ENCODE measurements at regions not wholly inside any gene's neighbourhood (a gene's known extent, or its start where the extent isn't known, plus 50 kb on each side); places are given as distances from the start of the nearest gene placed in this dataset.
A peak's percentile ranks its signal among the peaks of the same experiment; 100 is the strongest.

DNA sequence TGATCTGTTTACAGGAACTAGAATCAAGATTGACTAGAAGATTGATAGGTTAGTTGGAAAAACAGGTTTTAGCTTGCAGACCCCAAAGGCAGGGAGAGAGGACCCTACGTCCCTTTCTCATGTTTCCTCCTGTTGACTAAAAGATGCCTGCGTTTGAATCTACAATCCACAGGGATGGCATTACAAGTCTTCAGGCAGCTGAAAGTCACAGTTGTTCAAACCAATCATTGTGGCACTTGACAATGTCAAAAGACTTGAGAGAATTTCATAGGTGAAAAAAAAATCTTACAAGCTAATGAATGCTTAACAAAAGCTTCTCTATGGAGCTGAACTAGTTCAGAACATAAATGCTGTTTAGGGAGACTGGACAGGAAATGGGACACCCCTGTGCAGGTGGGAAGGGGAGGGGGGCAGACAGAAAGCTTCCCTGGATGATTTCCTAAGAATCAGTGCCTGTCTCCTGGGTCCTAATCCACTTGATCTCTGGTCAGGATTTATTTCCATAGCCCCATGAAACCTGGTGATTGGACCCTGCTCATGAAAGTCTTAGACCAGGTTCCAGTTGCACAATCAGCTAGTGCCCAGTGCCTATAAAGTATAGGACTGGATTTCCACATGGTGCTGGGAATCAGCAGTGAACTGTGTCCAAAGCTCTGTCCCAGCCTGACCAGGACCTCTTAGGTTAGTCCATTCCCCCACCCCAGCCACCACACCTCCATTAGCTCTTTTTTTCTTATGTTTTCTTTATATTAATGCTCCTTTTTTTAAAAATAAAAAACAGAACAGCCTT lies 91.6 kb upstream of the BCAR3 start:
- H3K36me3 ChIP-seq (ENCODE audit: insufficient read depth, low read length) = no peaks in the 10 kb centered on the region
- no peak overlapping the region for H3K4me3 ChIP-seq (ENCODE audit: low read depth, low read length)
- H3K4me1 ChIP-seq (ENCODE audit: control insufficient read depth, insufficient read depth, low read length, unreplicated experiment) = no peaks in the 10 kb centered on the region
- H2AFZ ChIP-seq (ENCODE audit: low read length, unreplicated experiment) = no peak overlapping the region
- no peaks in the 10 kb centered on the region for H3K27me3 ChIP-seq (ENCODE audit: insufficient read depth, low read length)
- H3K27ac ChIP-seq (ENCODE audit: low read depth, low read length) = no peak overlapping the region
- H3K79me2 ChIP-seq (ENCODE audit: control insufficient read depth, insufficient read depth, low read length, unreplicated experiment) = no peaks in the 10 kb centered on the region

DNA sequence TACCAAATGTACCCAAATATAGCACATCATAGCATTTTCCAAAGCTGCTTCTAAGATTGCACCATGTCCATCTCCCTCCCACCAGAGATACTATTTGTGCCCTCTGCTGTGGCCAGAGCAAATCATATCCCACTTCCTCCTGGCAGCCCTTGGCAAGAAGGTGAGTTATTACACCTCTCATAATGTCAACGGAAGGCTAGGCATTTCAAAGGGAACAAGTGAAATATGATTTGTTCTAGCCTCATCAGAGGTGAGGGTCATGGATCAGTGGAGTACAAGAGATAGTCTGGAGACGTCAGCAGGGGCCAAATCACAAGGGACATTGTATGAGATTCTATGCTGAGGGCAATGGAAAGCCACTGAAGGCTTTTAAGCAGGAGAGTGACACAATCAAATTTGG lies 90.2 kb upstream of the BCAR3 start:
- Histone ChIP-seq H3K36me3 (ENCODE audit: insufficient read depth, low read length) (no peaks in the 10 kb centered on the region), H3K27ac (ENCODE audit: low read depth, low read length) (no peak overlapping the region), H3K4me1 (ENCODE audit: control insufficient read depth, insufficient read depth, low read length, unreplicated experiment) (no peaks in the 10 kb centered on the region), H3K4me3 (ENCODE audit: low read depth, low read length) (no peak overlapping the region), H3K27me3 (ENCODE audit: insufficient read depth, low read length) (no peaks in the 10 kb centered on the region), H3K79me2 (ENCODE audit: control insufficient read depth, insufficient read depth, low read length, unreplicated experiment) (no peaks in the 10 kb centered on the region), H2AFZ (ENCODE audit: low read length, unreplicated experiment) (no peak overlapping the region)

DNA sequence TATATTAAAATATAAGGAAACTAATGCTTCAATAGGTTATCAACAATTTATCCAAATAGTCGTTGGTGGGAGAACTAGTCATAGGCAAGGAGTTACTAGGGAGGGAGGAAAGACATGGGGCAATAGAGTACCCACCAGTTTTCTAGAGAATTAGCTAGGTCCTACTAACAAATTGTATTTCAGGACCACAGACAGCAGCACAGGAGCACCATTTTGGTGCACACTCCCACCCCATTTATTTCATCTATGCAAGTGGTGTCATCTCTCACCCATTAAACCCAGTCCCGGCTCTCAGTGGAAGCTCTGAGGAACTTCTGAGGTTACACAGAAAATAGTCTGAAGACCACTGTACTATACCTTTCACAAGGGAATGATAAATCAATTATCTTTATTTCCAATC lies 89.0 kb upstream of the BCAR3 start:
- Histone ChIP-seq H3K79me2 (ENCODE audit: control insufficient read depth, insufficient read depth, low read length, unreplicated experiment) (no peaks in the 10 kb centered on the region), H3K4me3 (ENCODE audit: low read depth, low read length) (no peak overlapping the region), H3K4me1 (ENCODE audit: control insufficient read depth, insufficient read depth, low read length, unreplicated experiment) (no peaks in the 10 kb centered on the region), H3K36me3 (ENCODE audit: insufficient read depth, low read length) (no peaks in the 10 kb centered on the region), H2AFZ (ENCODE audit: low read length, unreplicated experiment) (no peak overlapping the region), H3K27me3 (ENCODE audit: insufficient read depth, low read length) (no peaks in the 10 kb centered on the region), H3K27ac (ENCODE audit: low read depth, low read length) (no peak overlapping the region)

DNA sequence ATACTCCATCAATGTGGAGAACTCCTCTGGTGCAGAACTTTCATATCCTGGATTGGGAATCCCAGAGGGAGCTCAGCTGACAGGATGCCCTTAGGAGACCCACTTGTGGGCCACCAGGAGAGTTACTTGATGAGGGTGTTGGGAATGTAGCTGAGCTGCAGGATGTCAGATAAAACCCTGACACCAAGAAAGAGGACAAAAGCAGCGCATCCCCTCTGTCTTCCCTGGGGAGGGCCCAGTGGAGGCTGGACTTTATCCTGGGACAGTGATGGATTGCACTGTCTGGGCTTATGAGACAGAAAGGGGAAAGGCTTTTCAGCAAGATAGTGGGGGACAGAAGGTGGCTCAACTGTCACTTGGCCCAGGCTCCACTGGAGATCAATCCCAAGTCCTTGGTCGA lies 88.1 kb upstream of the BCAR3 start:
- no peak overlapping the region for H2AFZ ChIP-seq (ENCODE audit: low read length, unreplicated experiment)
- H3K27me3 ChIP-seq (ENCODE audit: insufficient read depth, low read length) = no peaks in the 10 kb centered on the region
- no peaks in the 10 kb centered on the region for H3K4me1 ChIP-seq (ENCODE audit: control insufficient read depth, insufficient read depth, low read length, unreplicated experiment)
- no peaks in the 10 kb centered on the region for H3K36me3 ChIP-seq (ENCODE audit: insufficient read depth, low read length)
- H3K4me3 ChIP-seq (ENCODE audit: low read depth, low read length) = no peak overlapping the region
- H3K79me2 ChIP-seq (ENCODE audit: control insufficient read depth, insufficient read depth, low read length, unreplicated experiment) = no peaks in the 10 kb centered on the region
- no peak overlapping the region for H3K27ac ChIP-seq (ENCODE audit: low read depth, low read length)

DNA sequence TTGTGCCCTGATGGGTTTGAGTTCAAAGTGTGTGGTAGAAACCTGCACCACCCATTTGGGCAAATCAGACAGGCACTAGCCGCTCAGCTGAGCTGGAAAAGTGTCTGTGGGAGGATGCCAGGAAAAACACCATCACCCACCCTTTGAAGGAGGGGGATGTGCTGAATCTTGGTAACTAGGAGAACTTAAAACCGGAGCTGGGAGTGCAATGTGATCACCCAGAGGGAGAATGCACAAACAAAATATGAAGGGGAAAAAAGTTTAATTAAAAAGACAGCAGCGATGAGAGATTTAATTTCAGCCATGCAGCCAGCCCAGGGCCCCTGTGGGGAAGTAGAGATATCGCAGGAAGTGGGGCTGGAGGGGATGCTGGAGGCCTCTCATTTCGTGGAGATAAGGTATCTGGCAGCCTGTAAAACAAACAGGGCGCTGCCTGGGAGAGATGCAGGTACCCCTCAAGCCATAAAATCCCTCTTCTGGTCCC lies 86.8 kb upstream of the BCAR3 start:
- Histone ChIP-seq H3K27ac (ENCODE audit: low read depth, low read length) (no peak overlapping the region), H3K79me2 (ENCODE audit: control insufficient read depth, insufficient read depth, low read length, unreplicated experiment) (no peaks in the 10 kb centered on the region), H3K4me1 (ENCODE audit: control insufficient read depth, insufficient read depth, low read length, unreplicated experiment) (no peaks in the 10 kb centered on the region), H3K36me3 (ENCODE audit: insufficient read depth, low read length) (no peaks in the 10 kb centered on the region), H3K4me3 (ENCODE audit: low read depth, low read length) (no peak overlapping the region), H3K27me3 (ENCODE audit: insufficient read depth, low read length) (no peaks in the 10 kb centered on the region), H2AFZ (ENCODE audit: low read length, unreplicated experiment) (no peak overlapping the region)

DNA sequence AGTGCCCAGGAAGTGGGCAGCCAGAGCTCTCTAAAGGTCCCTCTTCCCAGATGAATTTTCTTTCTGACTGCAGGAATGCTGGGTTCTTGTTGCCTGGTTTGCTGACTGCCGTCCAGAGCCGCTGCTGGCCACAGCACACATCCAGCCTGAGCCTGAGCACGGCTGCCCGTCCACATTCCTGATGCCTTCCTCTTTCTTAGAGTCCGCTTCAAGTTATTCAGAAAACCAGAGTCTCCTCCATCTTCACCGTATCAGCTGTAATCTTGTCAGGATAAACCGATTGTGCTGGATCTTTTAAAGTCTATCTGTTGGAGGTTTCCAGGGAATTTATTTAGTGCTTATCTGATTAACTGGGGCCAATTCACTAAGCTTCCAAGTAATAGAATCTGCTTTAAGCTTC lies 84.8 kb upstream of the BCAR3 start:
- Histone ChIP-seq H3K27ac (ENCODE audit: low read depth, low read length) (no peak overlapping the region), H3K4me3 (ENCODE audit: low read depth, low read length) (no peak overlapping the region), H3K27me3 (ENCODE audit: insufficient read depth, low read length) (no peaks in the 10 kb centered on the region), H3K36me3 (ENCODE audit: insufficient read depth, low read length) (no peaks in the 10 kb centered on the region), H3K79me2 (ENCODE audit: control insufficient read depth, insufficient read depth, low read length, unreplicated experiment) (no peaks in the 10 kb centered on the region), H2AFZ (ENCODE audit: low read length, unreplicated experiment) (no peak overlapping the region), H3K4me1 (ENCODE audit: control insufficient read depth, insufficient read depth, low read length, unreplicated experiment) (no peaks in the 10 kb centered on the region)

DNA sequence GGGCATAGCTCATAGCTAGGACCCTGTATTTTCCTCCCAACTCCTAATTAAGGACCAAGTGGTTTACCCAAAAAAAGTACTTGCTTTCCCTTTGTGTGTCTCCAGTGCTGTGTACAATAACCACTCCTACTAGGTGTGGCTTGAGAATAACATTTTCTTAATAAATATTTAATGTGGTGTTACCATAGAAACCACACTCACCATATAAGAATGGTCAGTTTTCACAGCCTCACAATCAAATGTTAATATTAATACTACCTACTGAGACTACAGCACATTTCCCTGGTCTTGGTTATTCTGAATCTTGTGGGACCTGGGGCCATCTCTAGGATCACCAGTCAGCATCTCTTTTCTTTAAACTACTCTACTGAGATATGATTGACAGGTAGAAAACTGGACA lies 83.5 kb upstream of the BCAR3 start:
- Histone ChIP-seq H3K36me3 (ENCODE audit: insufficient read depth, low read length) (no peaks in the 10 kb centered on the region), H2AFZ (ENCODE audit: low read length, unreplicated experiment) (no peak overlapping the region), H3K4me1 (ENCODE audit: control insufficient read depth, insufficient read depth, low read length, unreplicated experiment) (no peaks in the 10 kb centered on the region), H3K27ac (ENCODE audit: low read depth, low read length) (no peak overlapping the region), H3K79me2 (ENCODE audit: control insufficient read depth, insufficient read depth, low read length, unreplicated experiment) (no peaks in the 10 kb centered on the region), H3K4me3 (ENCODE audit: low read depth, low read length) (no peak overlapping the region), H3K27me3 (ENCODE audit: insufficient read depth, low read length) (no peaks in the 10 kb centered on the region)

GRCh38 chr1:93764366-93764750 lies 82.7 kb upstream of the BCAR3 start:
- no peak overlapping the region for H3K27ac ChIP-seq (ENCODE audit: low read depth, low read length)
- no peaks in the 10 kb centered on the region for H3K36me3 ChIP-seq (ENCODE audit: insufficient read depth, low read length)
- H3K79me2 ChIP-seq (ENCODE audit: control insufficient read depth, insufficient read depth, low read length, unreplicated experiment) = no peaks in the 10 kb centered on the region
- no peaks in the 10 kb centered on the region for H3K27me3 ChIP-seq (ENCODE audit: insufficient read depth, low read length)
- no peak overlapping the region for H3K4me3 ChIP-seq (ENCODE audit: low read depth, low read length)
- H3K4me1 ChIP-seq (ENCODE audit: control insufficient read depth, insufficient read depth, low read length, unreplicated experiment) = peaks cover 5% of the 10 kb centered on the region
- no peak overlapping the region for H2AFZ ChIP-seq (ENCODE audit: low read length, unreplicated experiment)

DNA sequence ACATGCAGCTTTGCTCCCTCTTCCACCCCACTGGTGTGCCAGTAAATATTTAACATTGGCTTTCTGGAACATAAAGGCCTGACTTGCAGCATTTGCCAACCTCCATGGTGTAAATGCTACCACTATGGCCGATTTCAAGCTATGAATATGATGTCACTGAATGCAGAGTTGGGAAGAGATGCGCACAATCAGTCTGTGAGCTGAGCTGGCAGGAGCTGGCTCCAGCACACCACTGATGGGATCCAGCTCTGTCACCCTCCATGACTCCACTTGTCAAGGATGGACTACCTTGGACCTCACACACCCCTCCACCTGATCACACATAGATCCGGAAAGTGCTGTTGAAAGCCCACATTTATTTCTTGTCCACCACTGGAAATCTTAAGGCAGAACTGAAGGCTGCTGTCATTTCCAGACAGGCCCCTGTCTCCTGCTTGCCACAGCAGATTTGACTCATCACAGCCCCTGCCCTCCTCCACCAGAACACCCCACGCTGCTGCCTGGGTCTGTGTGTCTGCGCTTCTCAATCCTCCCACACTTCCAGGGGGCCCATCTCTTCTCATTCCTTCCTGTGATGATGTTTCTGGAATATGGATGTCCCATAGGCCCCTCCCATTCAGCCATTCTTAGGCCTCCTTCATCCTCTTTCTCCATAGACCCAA lies 82.2 kb upstream of the BCAR3 start:
- no peaks in the 10 kb centered on the region for H3K36me3 ChIP-seq (ENCODE audit: insufficient read depth, low read length)
- no peak overlapping the region for H3K27ac ChIP-seq (ENCODE audit: low read depth, low read length)
- H3K79me2 ChIP-seq (ENCODE audit: control insufficient read depth, insufficient read depth, low read length, unreplicated experiment) = no peaks in the 10 kb centered on the region
- no peak overlapping the region for H2AFZ ChIP-seq (ENCODE audit: low read length, unreplicated experiment)
- no peak overlapping the region for H3K4me3 ChIP-seq (ENCODE audit: low read depth, low read length)
- peaks cover 10% of the 10 kb centered on the region for H3K4me1 ChIP-seq (ENCODE audit: control insufficient read depth, insufficient read depth, low read length, unreplicated experiment)
- H3K27me3 ChIP-seq (ENCODE audit: insufficient read depth, low read length) = no peaks in the 10 kb centered on the region

- no peaks in the 10 kb centered on the region for H3K36me3 ChIP-seq (ENCODE audit: insufficient read depth, low read length)
- peak overlapping the region; percentile 3 for H2AFZ ChIP-seq (ENCODE audit: low read length, unreplicated experiment)
- no peak overlapping the region for H3K4me3 ChIP-seq (ENCODE audit: low read depth, low read length)
- H3K79me2 ChIP-seq (ENCODE audit: control insufficient read depth, insufficient read depth, low read length, unreplicated experiment) = no peaks in the 10 kb centered on the region
- H3K27ac ChIP-seq (ENCODE audit: low read depth, low read length) = peak overlapping the region; percentile 88
- H3K27me3 ChIP-seq (ENCODE audit: insufficient read depth, low read length) = no peaks in the 10 kb centered on the region
- peaks cover 42% of the 10 kb centered on the region for H3K4me1 ChIP-seq (ENCODE audit: control insufficient read depth, insufficient read depth, low read length, unreplicated experiment)
Measured at GRCh38 chr1:93758842-93759515, 77.3 kb upstream of the BCAR3 start.
